Vagina (tissue), 2 donors: ENCODE measurements at regions not wholly inside any gene's neighbourhood (a gene's known extent, or its start where the extent isn't known, plus 50 kb on each side); places are given as distances from the start of the nearest gene placed in this dataset.

Experiments used
- POLR2A ChIP-seq, 2 donors: fragments of 450-650 bp; IDR thresholded peaks; one replicate each; pipeline ENCODE4 v1.6.1; 2017; ENCODE audit warnings: antibody characterized with exemption in 2 of 2, mild to moderate bottlenecking in 2 of 2, moderate library complexity in 2 of 2
- POLR2AphosphoS5 ChIP-seq, 2 donors: sonication (generic); formaldehyde crosslinking; IDR thresholded peaks; one replicate each; pipeline ENCODE4 v1.9.0; 2017; ENCODE audit warnings: antibody characterized with exemption in 2 of 2, mild to moderate bottlenecking in 2 of 2, low read depth in 1 of 2; ENCODE audit not compliant: insufficient read depth in 1 of 2
- TF ChIP-seq, protein P1 (sequence below), 3 experiments: fragments of 450-650 bp in 2 of 3; fragments of 200-600 bp in 1 of 3; sonication (generic) in 1 of 3; IDR thresholded peaks; one replicate each; pipeline ENCODE4 v1.5.1; 2017 to 2019; ENCODE audit warnings: antibody characterized with exemption in 3 of 3, mild to moderate bottlenecking in 2 of 3, moderate library complexity in 2 of 3

- TF ChIP-seq POLR2AphosphoS5 (IDR thresholded peaks at IDR 0.05; ENCODE audit: insufficient read depth in 1 of 2, low read depth in 1 of 2) (no peak), POLR2A (IDR thresholded peaks at IDR 0.05) (no peak)
- TF ChIP-seq, protein P1, sequence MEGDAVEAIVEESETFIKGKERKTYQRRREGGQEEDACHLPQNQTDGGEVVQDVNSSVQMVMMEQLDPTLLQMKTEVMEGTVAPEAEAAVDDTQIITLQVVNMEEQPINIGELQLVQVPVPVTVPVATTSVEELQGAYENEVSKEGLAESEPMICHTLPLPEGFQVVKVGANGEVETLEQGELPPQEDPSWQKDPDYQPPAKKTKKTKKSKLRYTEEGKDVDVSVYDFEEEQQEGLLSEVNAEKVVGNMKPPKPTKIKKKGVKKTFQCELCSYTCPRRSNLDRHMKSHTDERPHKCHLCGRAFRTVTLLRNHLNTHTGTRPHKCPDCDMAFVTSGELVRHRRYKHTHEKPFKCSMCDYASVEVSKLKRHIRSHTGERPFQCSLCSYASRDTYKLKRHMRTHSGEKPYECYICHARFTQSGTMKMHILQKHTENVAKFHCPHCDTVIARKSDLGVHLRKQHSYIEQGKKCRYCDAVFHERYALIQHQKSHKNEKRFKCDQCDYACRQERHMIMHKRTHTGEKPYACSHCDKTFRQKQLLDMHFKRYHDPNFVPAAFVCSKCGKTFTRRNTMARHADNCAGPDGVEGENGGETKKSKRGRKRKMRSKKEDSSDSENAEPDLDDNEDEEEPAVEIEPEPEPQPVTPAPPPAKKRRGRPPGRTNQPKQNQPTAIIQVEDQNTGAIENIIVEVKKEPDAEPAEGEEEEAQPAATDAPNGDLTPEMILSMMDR (IDR thresholded peaks at IDR 0.05) = no peak
Measured at GRCh38 chr2:195559431-195559914, 97.6 kb upstream of the SLC39A10 start.
